Thyroid gland (tissue), 4 donors: ENCODE measurements at regions not wholly inside any gene's neighbourhood (a gene's known extent, or its start where the extent isn't known, plus 50 kb on each side); places are given as distances from the start of the nearest gene placed in this dataset.

Experiments
- DNase-seq, 2 donors: peaks; one replicate each; pipeline ENCODE4 v3.0.0-alpha.2; 2019
- H3K27ac ChIP-seq, 3 donors: fragments of 200-600 bp; sonication (generic); 1 replicate in 2 of 3; 2 replicates in 1 of 3; pipeline ENCODE4 v1.5.1; 2016 to 2019; ENCODE audit warnings: mild to moderate bottlenecking in 1 of 3, moderate library complexity in 1 of 3
- H3K27me3 ChIP-seq: fragments of 200-600 bp; sonication (generic); one replicate; pipeline ENCODE4 v1.5.1; 2019
- H3K36me3 ChIP-seq, 2 donors: fragments of 200-600 bp; sonication (generic); one replicate each; pipeline ENCODE4 v1.5.1; 2016 to 2019
- H3K4me1 ChIP-seq, 2 donors: fragments of 200-600 bp; sonication (generic); one replicate each; pipeline ENCODE4 v1.5.1; 2017 to 2019
- H3K4me3 ChIP-seq, 3 donors: fragments of 200-600 bp; sonication (generic); replicated peaks in 1 of 3; 1 replicate in 2 of 3; 2 replicates in 1 of 3; pipeline ENCODE4 v1.5.1; 2016; ENCODE audit warnings: mild to moderate bottlenecking in 1 of 3
- H3K9me3 ChIP-seq: fragments of 200-600 bp; sonication (generic); one replicate; pipeline ENCODE4 v1.5.1; 2017
- POLR2A ChIP-seq, 2 donors: fragments of 450-650 bp; IDR thresholded peaks; one replicate each; pipeline ENCODE4 v1.6.1; 2017; ENCODE audit warnings: antibody characterized with exemption in 2 of 2, mild to moderate bottlenecking in 2 of 2, moderate library complexity in 1 of 2
- WGBS, 2 donors: methylation state at CpG; one replicate each; pipeline ENCODE4 v1.1.5; 2017; 5-methylcytosine and 5-hydroxymethylcytosine counted together
- intact Hi-C: fragments of 100-400 bp; cut with DNase I; formaldehyde crosslinking; loops from one replicate; pipeline ENCODE4 v1.15.1; 2023
- TF ChIP-seq, protein P1 (sequence below), 6 experiments: fragments of 200-600 bp in 3 of 6; fragments of 450-650 bp in 3 of 6; sonication (generic) in 3 of 6; IDR thresholded peaks; one replicate each; pipeline ENCODE4 v1.5.1; 2016 to 2019; ENCODE audit warnings: antibody characterized with exemption in 6 of 6, mild to moderate bottlenecking in 2 of 6, inconsistent platforms in 1 of 6, moderate library complexity in 1 of 6

DNA sequence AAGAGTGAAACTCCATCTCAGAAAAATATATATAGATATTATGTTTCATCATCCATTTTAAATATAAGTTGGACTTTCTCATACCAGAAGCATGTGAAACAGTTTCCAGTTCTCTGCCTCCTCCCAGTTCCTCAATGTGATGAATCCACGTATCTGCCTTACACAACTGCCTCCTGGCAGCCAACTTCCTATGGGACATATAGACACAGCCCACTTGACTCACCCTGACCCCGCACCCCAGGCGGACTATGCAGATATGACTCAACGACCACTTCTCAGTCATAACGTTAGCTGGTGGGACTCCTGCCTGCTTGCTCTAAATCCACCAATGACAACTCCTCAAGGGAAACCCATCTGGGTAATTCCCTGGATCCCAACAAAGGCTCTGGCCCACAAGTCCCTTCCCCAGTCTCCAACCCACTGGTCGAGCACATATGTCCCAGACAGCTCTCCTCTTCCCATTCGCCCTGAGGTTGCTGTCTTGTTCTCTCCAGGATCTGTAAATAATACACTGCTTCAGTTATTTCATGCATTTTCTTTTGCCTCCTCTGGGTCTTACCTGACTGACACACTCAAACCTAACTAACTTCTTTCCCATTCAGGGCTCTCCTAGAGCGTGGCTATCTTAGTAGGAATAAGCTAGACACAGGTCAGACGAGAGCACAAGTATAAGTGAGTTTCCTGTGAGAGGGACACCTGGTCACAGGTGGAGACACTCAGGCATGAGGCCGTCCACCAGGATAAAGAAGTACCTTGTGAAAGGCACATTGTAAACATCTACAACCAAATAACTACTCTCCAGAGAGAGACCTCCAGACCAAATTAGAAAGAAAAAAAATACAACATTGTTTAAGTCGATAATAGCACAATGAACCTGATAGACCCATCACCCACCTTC, 548.5 kb downstream of the CD83 start:
- DNase-seq = no peak
- H3K36me3 ChIP-seq = no peaks in the 10 kb centered on the region
- peaks cover 9 to 10% of the 10 kb centered on the region in 2 donors for H3K4me1 ChIP-seq
- H3K4me3 ChIP-seq = no peak overlapping the region
- 82 to 84% methylated on average over 11 of the region's 11 CpGs for WGBS, 2 donors
- no peak overlapping the region for H3K27ac ChIP-seq
- H3K27me3 ChIP-seq = no peaks in the 10 kb centered on the region
- intact Hi-C loops = no loop called here
- no peaks in the 10 kb centered on the region for H3K9me3 ChIP-seq
- no peak for TF ChIP-seq POLR2A (IDR thresholded peaks at IDR 0.05)
- TF ChIP-seq, protein P1, sequence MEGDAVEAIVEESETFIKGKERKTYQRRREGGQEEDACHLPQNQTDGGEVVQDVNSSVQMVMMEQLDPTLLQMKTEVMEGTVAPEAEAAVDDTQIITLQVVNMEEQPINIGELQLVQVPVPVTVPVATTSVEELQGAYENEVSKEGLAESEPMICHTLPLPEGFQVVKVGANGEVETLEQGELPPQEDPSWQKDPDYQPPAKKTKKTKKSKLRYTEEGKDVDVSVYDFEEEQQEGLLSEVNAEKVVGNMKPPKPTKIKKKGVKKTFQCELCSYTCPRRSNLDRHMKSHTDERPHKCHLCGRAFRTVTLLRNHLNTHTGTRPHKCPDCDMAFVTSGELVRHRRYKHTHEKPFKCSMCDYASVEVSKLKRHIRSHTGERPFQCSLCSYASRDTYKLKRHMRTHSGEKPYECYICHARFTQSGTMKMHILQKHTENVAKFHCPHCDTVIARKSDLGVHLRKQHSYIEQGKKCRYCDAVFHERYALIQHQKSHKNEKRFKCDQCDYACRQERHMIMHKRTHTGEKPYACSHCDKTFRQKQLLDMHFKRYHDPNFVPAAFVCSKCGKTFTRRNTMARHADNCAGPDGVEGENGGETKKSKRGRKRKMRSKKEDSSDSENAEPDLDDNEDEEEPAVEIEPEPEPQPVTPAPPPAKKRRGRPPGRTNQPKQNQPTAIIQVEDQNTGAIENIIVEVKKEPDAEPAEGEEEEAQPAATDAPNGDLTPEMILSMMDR (IDR thresholded peaks at IDR 0.05) = no peak

DNA sequence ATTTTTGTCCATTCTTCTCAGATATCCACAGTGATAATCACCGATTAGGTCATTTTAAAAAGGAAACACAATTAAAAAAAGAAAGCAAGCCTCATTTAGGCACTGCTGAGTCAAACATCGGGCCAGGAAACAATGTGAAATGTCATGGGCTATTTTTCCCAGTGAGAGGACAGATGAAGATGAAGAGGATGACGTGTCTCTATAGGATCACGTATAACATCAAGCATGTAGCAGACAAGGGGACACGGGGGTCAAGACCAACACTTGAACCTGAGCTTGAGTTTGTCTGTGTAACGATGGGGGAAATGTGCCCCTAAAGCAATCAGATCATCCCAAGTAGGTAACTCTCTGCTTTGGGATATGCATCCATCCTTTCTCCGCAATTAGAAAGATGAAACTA, 553.2 kb downstream of the CD83 start:
- Histone ChIP-seq H3K27ac (no peak overlapping the region), H3K36me3 (no peaks in the 10 kb centered on the region), H3K4me3 (no peak overlapping the region), H3K27me3 (no peaks in the 10 kb centered on the region), H3K4me1 (peaks cover 0 to 8% of the 10 kb centered on the region in 2 donors), H3K9me3 (no peaks in the 10 kb centered on the region)
- intact Hi-C loops = no loop called here
- 79 to 83% methylated on average over 7 of the region's 7 CpGs for WGBS, 2 donors
- no peak for DNase-seq
- TF ChIP-seq, protein P1 (IDR thresholded peaks at IDR 0.05) = no peak
- no peak for TF ChIP-seq POLR2A (IDR thresholded peaks at IDR 0.05)

DNA sequence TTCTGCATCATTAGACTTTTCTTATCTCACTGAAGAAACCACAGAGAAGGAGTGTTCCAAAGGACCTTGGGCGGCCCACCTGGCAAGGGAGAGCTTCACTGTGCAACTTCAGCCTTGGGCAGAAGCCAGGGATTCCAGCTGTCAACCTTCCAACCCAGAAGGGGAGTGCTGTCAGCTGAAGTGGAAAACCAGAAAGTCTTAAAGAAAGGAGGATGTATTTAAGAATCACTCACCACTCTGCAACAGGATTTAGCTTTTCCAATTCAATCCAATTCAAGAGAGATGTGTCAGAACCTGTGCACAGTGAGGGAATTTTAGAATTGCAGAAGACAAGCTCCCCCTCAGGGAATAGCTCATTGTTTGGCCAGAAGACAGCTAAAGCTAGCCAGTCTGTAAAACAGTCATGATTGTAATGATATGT, 553.7 kb downstream of the CD83 start:
- no peaks in the 10 kb centered on the region for H3K9me3 ChIP-seq
- H3K36me3 ChIP-seq = no peaks in the 10 kb centered on the region
- H3K4me3 ChIP-seq = no peak overlapping the region
- TF ChIP-seq POLR2A (IDR thresholded peaks at IDR 0.05) = no peak
- TF ChIP-seq, protein P1 (IDR thresholded peaks at IDR 0.05) = no peak
- H3K27ac ChIP-seq = no peak overlapping the region
- H3K27me3 ChIP-seq = no peaks in the 10 kb centered on the region
- intact Hi-C loops = no loop called here
- 18 to 26% methylated on average over 1 of the region's 1 CpG for WGBS, 2 donors
- peak; percentile 60 to 73 for DNase-seq
- peaks cover 0 to 8% of the 10 kb centered on the region in 2 donors for H3K4me1 ChIP-seq

DNA sequence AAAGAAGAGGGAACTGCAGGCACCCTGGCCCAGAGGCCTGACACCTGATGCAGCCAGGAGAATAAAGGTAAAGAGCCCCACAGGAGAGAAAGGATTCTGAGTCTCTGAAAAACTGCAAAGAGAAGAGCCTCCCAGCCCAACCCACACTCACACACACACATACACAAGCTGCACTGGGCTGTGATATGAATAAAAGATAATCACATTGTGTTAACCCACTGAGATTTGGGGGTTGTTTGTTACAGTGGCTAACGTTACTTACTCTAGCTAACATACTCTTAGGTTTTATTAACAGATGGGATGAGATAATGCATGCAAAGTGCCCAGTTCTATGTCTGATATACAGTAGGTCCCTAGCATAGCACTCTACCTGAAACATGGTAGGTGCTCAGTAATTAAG, 554.4 kb downstream of the CD83 start:
- intact Hi-C loops = no loop called here
- Histone ChIP-seq H3K27me3 (no peaks in the 10 kb centered on the region), H3K4me1 (peaks cover 0 to 8% of the 10 kb centered on the region in 2 donors), H3K36me3 (no peaks in the 10 kb centered on the region), H3K9me3 (no peaks in the 10 kb centered on the region), H3K27ac (no peak overlapping the region), H3K4me3 (no peak overlapping the region)
- TF ChIP-seq, protein P1 (IDR thresholded peaks at IDR 0.05) = no peak
- TF ChIP-seq POLR2A (IDR thresholded peaks at IDR 0.05) = no peak
- WGBS, 2 donors = 87 to 100% methylated on average over 1 of the region's 1 CpG
- no peak for DNase-seq

DNA sequence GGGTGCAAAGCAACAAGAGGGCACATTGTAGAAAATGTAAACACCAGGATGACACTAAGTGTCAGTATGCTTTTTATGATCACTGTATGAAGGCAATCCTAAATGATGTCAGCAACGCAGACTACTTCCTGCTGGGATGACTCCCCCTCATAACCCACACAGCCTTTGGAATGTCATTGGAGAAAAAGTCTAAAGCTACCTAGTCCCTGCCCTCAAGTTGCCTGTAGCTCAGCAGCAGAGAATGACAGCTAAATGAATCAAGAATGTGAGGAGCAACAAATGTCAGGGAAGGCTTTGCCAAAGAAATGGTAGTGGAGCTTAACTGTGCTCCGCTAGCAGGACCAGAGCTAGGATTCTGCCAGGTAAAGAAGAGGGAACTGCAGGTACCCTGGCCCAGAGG, 555.6 kb downstream of the CD83 start:
- Histone ChIP-seq H3K27ac (no peak overlapping the region), H3K36me3 (no peaks in the 10 kb centered on the region), H3K27me3 (no peaks in the 10 kb centered on the region), H3K4me1 (peaks cover 0 to 8% of the 10 kb centered on the region in 2 donors), H3K4me3 (no peak overlapping the region), H3K9me3 (no peaks in the 10 kb centered on the region)
- TF ChIP-seq, protein P1 (IDR thresholded peaks at IDR 0.05) = no peak
- TF ChIP-seq POLR2A (IDR thresholded peaks at IDR 0.05) = no peak
- WGBS, 2 donors = 93% methylated on average over 2 of the region's 2 CpGs
- DNase-seq = no peak
- intact Hi-C loops = no loop called here
